Esophagus muscularis mucosa (tissue), 3 donors: ENCODE measurements at regions not wholly inside any gene's neighbourhood (a gene's known extent, or its start where the extent isn't known, plus 50 kb on each side); places are given as distances from the start of the nearest gene placed in this dataset.
"Not testable (repeated sequence)": the region's sequence is repeated elsewhere in the genome, so short reads cannot be mapped to it uniquely, and the experiment has no call there.

Source experiments
- CTCF ChIP-seq, 3 experiments: fragments of 200-600 bp in 2 of 3; fragments of 450-650 bp in 1 of 3; sonication (generic) in 2 of 3; IDR thresholded peaks; one replicate each; pipeline ENCODE4 v1.5.1; 2017 to 2019; ENCODE audit warnings: antibody characterized with exemption in 3 of 3, mild to moderate bottlenecking in 2 of 3, moderate library complexity in 1 of 3
- POLR2A ChIP-seq: fragments of 450-650 bp; IDR thresholded peaks from one replicate; pipeline ENCODE4 v1.6.1; 2017; ENCODE audit warnings: antibody characterized with exemption, moderate library complexity, mild to moderate bottlenecking, low read depth

- TF ChIP-seq POLR2A; CTCF (IDR thresholded peaks at IDR 0.05): not testable (repeated sequence)
These were observed 194.6 kb upstream of the WSB1 start for GRCh38 chr17:27099266-27099665.
